Stimulated activated CD8-positive, alpha-beta memory T cell treated with anti-CD3 and anti-CD28 coated beads, Interleukin-15, amount 100 ng/mL, for 1 hour (primary cell): ENCODE measurements at regions not wholly inside any gene's neighbourhood (a gene's known extent, or its start where the extent isn't known, plus 50 kb on each side); places are given as distances from the start of the nearest gene placed in this dataset.

Source experiments
- DNase-seq: peaks from one replicate; pipeline ENCODE4 v3.0.0-alpha.2; 2020; ENCODE audit warnings: low read depth

DNA sequence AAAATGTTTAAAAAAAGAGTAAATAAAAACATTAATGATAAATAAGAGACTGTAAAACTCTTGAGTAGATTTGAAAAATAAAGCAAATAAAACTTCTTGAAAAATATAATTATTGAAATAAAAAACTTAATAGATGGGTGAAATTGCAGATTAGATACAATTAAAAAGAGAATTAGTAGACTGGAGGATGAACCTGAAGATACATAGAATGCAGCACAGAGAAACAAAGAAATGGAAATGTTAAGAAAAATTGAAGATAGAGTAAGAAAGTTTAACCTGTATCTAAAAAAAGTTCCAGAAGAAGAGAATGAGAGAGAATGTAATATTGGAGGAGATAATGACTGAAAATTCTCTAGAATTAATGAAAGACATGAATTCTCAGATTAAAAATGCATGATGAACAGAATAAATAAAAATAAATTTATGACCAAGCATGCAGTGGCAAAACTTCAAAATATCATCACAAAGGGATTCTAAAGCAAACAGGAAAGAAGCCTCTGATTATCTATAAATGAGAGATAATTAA lies 438.1 kb upstream of the CLINT1 start:
- no peak for DNase-seq

DNA sequence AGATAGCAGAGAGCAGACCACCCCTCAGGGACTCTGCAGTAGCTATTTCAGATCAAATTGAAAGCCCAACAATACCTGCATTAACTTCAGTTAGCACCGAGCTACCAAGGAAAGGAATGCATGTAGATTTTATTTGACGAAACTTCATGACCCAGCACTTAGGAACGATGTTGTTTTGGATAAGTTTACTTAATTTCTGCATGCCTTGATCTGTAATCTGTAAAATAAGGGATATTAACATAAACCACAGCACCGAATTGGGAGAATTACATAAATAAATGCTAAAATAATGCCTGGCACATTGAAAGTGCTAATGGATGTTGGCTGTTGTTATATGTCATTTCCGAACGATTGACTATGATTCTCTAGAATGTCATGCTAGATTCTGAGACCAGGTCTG lies 435.8 kb upstream of the CLINT1 start:
- DNase-seq, result no peak

DNA sequence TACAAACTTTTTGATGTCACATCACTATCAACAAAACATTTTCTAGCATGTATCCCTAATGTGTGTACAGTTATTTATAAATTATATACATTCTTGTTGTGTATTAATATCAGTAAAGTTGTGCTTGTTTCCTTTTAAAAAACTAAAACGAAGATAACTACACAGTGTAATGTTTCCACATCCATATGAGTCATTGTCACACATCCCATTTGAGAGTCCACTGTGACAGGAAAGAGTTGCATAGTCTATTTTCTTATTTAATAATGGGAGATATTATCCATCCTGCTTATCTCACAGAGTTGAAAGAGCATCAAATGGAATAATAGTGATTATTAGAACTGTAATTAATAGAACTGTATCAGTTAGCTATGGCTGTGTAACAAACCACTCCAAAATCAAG lies 434.0 kb upstream of the CLINT1 start:
- no peak for DNase-seq

DNA sequence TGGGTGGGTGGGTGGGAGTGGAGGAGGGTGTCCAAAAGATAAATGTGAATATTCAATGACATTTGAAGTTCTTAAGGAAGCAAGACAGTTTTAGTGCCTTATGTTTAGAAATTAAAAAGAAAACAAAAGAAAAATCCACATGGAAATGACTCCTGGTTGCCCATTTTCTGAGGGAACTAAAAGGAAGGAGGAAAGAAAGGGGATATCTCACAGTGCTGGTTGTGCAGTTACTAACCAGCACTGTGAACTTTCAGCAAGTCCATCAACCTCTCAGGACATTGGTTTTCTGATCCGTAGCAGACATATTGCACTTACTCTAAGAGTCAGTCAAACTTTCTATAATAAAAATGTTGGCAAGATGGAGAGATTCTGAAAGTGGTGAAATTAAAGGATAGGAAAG lies 431.0 kb upstream of the CLINT1 start:
- DNase-seq, result no peak

DNA sequence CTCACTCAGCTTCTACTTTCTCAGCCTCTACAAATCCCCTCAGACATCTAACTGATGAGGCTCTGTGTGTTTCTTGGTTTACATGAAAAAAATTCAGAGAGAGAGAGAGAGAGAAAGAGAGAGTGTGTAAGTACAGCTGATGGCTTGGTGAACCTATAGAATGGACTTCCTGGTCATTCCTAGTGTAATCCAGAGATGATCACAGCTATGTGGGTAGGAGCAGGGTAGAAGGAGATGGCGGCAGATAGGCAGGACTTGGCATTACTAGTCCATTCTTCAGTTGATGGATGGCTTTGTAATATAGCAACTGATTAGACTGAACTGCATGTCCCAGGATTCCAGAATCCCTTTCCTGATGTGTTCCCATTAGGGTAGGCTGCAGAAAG lies 429.3 kb upstream of the CLINT1 start:
- DNase-seq, result no peak

DNA sequence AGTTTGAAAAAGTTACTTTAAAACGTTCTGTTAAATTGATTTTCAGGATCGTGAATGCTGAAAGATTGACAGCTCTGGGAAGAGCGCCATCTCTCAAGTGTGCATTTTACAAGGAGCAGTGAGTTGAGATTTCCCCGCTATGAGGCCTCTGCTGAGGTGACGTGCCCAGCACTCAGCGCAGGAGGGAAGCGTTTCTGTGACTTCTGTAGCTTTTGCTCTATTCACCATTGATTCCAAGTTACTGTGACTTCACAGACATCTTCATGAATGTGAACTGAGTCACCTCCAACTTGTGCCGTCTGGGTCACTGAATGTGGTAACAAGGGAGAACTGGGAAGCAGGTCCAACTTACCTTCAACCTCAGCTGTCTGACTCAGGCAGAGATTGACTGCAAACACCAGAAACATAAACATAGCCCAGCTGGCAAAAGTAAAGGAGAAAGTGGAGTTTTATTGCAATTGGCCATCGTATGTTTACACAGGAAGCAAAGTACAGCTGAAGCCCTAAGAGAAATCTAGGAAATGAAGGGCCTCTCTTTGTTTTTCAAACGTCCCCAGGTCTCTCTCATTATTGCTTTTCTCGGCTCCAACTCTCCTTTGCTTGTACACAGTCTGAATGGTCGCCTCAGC lies 428.8 kb upstream of the CLINT1 start:
- no peak for DNase-seq

DNA sequence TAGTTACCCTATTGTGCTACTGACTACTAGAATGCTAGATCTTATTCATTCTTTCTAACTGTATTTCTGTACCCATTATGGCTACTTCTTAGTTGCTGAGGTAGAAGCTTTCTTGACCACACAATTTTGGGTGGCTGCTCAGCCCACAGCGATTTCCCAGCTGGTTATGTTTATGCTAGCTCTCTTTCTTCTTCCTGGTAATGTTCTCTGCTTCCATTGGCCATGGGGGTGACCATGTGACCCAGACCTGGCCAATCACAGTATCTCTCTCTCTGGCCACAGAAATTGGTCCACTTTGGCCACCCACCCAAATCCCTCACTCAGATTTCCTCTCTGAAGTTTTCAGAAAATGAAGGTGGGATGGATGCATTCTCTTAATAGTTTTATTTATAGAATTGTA lies 427.9 kb upstream of the CLINT1 start:
- DNase-seq, result no peak

DNA sequence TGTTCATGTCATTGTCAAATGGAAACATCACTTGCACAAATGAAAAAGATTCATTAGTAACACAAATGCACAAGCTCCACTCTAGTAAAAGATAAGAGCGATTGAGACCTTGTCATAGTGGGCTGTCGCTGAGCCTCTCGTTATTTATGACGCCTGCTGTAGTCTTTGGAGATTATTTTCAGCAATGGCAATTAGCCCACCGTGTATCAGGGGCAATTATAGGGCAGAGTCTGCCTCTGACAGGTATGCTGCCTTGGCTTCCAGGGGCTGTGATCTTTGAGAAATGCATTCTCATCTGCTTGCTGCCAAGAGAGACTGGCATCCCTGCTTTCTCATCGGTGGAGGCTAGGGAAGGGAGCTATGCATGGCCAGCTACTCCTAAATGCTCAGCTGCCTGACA lies 426.8 kb upstream of the CLINT1 start:
- DNase-seq, result no peak

DNA sequence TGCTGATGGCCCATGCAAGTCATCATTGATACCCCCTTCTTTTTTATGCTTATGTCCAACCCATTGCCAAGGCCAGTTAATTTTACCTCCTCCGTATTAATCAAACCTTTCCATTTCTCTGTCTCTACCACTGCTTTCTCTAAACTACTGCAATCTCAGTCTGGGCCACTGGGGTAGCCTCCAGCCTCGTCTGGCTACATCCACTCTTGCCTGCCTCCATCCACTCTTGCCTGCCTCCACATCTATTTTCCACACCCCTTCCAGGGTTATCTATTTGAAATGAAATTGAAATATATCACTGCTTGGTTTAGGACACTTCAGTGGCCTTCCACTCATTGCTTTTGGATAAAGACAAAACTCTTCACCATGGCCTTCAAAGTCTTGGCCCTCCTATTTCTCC lies 425.3 kb upstream of the CLINT1 start:
- DNase-seq, result no peak

DNA sequence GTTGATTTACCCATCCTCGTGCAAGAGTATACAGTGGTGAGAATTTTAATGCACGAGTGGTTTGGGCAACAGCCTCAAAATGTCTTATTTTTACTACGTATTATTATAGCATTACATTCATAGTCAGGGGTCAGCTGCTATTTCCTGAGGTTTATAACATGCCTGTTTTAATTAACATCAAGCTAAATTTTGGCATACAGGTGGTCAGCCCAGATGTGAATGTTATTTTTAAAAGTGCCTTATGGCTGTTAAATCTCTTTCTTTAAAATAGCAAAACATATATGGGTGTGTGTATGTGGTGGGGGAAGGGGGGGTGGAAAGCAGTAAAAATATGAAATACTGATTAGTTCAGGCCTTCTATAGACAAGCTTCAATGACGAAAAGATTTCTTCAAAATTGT lies 424.5 kb upstream of the CLINT1 start:
- no peak for DNase-seq

DNA sequence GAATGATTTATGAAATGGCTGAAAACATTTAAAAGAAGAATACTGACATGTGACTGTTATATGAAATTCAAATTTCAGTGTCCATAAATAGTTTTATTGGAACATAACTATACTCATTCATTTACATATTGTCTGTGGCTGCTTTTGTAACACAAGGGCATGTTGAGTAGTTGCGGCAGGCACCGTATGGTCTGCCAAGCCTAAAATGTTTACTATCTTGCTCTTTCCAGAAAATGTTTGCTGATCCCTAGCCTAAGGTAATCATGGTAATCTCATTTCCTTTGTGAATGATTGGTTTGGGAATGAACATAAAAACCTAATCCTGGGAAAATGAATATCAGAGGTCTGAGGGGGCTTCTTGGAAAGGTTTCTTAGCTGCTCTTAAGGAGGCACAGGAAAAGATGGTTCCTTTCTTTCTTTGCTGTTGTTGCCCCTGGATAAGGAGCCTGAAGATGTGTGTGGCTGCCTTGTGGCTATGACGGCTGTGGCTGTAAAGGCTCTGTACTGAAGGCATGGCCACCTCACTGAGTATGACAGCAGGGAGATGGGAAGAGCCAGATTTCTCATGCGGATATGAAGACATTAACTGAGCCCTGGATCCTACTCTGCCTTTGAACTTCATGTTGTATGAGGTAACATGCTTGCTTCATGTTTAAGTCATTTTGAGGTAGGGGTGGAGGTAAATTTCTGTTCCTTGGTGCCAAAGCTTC lies 419.4 kb upstream of the CLINT1 start:
- DNase-seq, result no peak

DNA sequence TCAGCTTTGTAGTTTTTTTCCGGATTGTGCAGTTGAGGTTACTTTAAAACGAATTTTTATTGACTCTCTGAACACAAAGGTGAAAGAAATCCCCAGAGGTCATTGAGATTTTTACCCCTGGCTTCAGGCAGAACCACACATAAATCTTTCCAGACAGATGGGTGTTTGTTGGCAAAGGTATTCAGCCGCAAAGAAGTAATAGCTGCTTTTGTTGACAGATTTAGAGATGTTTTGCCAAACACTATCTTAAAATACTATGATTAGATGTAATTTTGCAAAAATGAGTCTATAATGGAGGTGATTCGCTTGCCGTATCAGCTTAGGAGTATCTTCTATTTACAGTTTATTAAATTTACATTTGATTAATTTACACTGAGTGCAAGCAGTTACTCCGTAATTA lies 418.3 kb upstream of the CLINT1 start:
- no peak for DNase-seq

DNA sequence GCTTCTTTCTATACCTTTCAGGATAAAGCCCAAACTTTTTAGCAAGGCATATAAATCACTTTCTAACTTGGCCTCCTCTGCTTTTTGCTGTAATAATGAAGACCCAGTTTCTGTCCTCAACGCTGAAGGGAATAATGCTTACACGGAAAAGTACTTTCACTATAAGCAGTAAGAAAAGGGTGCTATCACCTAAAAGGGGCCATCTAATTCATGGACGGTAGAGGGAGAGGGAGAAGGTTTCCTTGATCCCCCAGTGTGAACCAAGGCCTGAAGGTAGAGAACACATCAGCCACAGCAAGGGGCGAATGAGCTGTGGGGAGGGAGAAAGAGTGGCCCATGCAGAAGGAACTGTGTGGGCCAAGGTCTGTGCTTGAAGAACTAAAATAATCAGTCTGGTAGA lies 417.7 kb upstream of the CLINT1 start:
- no peak for DNase-seq

DNA sequence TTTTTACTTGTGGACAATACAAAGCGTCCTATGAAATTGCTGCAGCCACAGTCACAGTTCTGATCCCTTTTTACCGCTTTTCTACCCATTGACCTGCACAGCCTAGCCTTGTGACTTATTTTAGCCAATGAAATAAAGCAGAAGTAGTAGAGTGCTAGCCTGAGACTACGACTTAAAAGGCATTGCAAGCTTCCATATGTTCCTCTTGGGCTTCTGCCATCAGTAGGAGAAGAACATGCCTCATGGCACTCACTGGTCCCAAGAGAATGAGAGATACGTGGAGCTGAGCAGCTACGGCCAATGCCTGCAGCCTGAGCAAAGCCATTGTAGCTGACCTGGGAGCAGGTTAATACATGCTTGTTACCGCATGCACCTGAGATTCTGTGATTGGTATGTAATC lies 416.6 kb upstream of the CLINT1 start:
- no peak for DNase-seq

DNA sequence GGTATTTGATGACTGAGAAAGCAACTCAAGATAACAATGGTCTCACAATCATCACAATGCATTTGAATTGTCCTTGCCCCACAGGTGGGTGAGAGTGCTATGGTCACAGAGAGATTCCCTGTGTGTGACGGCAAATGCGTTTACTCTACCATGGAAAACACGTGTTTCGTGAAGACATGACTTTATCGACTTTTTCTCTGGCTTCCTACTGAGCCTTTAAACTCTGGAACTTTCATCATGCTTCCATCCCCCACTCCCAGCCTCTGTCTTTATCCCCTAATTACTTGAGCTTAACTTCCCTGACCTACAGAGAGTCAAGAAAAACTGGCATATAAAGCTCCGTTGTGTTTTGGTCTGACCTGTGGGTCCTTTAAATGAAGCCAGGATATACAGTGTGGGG lies 414.1 kb upstream of the CLINT1 start:
- no peak for DNase-seq

DNA sequence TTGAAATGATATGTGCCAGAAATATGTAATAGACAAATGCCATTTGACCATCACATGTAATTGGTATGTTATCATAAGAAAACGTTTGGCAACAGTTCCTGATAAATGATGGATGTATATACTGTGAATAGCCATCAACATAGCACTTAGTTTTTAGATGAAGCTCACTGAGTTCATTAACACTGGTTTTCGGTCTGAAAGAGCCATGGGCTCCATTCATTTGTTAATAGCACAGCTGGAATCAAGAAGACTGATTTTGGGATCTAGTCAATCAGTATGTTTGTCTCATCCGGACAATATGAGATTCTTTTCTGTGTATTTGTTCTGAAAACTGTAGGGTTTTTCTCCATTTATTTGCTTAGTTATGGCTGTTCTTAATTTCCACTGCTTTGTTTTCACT lies 413.5 kb upstream of the CLINT1 start:
- no peak for DNase-seq

DNA sequence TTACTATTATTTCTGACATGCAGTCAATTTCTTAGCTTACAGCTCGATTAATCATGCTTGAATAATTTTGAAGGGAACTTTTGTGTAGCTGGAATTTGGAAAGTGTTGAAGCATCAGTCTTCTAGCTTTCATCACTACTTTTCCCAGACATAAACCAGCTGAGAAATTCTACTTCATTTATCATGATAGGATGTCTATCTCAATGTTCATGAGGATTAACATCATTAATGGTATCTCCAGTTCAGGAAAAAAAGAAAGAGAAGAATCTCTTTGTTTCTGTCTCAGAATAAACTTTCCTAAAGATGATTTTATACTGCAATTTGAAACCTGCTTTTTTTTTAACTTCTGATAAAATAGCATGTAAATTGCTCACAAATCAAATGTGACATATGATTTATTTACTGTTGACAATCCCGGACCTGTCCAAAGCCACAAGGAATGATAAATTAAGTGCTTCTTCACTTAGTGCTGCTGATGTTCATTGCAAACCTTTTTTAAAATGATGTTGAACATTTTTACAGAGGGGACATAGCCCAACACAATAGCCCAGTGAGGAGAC lies 412.1 kb upstream of the CLINT1 start:
- no peak for DNase-seq

DNA sequence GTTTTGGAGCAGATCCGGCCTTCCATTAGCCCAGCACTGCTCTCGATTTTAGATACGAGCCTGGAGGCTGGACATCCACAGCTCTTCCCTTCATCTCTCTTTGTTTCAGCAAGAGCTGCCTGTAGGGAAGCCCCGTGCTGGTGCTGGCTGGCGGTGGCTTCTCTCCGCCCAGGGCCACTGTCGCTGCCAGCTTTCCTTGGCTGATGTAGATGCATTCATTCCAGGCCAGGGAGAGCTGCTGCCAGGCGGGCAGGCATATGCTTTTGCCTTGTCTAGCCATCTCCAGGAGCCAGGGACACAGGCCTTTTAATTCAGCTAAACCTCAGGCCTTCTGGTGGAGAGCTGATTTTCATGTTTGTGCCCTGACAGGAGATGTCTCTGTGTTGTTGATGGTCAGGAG lies 409.3 kb upstream of the CLINT1 start:
- DNase-seq, result no peak

DNA sequence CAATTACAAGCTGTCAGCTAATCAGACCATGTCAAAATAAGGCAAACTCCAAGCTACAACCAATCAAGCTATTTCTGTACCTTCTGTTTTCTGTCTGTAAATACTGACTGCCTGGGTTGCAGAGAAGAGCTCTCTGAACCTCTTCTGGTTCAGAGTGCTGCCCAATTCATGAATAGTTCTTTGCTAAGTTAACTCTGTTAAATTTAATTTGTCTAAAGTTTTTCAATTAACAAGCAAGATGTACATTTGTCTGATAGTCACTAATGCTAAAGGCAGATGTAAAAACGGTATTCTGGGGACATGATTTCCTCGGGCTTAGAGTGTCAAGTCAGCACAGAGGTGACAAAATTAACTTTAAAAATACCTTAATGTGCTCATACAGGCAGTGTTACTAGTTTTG lies 408.3 kb upstream of the CLINT1 start:
- no peak for DNase-seq

DNA sequence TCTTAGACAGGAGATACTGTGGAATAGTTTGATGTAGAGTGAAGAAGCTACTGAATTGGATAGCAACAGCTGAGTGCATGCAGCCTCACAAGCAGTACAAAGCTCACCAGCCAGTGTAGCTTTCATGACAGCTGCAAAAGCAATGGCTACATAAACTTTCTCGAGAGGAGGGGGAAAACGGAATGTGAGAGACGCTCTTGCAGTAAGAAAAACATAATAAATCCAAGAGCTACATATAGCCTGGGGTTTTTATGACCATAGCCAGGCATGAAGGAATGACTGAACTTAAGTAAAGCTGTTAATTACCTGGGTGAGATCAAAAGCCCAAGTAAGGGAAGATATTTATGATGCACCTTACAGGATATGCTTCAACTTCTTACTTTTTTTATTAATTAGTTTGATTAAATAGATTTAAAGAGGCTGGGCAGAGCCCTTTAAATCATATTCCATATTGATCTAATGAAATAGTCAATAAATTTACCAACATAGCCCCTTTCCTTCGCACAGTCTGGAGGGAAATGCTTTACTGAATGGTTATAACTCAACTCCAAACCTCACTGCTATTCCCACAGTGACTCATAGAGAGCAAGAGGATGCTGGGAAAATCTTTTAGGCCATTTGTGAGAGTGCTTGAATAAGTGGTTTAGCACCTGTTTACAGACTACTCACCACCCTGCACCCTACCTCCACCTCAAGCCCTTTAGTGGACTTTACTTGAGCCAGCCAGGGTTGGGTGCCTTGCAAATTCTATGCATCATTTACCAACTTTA lies 407.2 kb upstream of the CLINT1 start:
- no peak for DNase-seq

DNA sequence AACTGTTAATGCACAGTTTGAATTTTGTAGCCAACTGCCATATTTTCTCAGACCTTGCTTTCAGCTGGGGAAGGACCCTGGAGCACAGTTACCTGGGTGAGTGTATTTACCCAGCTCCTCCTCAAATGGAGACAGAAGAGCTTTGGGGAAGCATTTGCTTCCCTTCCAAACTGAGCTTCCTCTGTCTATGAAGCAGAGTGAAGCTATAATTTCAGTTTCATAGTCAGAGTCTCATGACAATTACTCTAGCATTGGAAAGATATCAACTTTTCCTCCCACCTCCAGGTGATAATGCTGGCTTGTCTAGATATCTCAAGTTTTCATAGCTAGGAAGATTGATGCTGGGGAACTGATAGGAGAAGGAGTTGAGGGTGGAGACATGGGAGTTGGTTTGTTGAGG lies 406.4 kb upstream of the CLINT1 start:
- no peak for DNase-seq

DNA sequence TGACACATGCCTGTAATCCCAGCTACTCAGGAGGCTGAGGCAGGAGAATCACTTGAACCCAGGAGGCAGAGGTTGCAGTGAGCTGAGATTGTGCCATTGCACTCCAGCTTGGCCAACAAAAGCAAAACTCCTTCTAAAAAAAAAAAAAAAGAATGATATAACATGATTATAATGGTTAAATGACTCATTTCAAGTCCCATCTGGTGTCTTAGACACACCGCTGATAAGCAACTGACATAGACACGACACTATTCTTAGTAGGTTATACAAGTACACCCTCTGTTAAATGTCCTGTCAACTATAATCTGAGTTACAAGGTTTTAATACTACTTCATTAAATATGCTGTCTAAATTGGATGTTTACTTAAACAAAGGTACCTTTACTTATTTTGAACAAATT lies 405.3 kb upstream of the CLINT1 start:
- no peak for DNase-seq
